Liver (tissue), 3 donors: ENCODE measurements at regions not wholly inside any gene's neighbourhood (a gene's known extent, or its start where the extent isn't known, plus 50 kb on each side); places are given as distances from the start of the nearest gene placed in this dataset.

ENCODE experiments used
- CTCF ChIP-seq: fragments of 150-350 bp; IDR thresholded peaks from 2 replicates; pipeline ENCODE4 v1.5.1; 2017; ENCODE audit warnings: improper control_type of control experiment, low read depth, low read length; ENCODE audit not compliant: missing input control
- FOXA1 ChIP-seq: IDR thresholded peaks from 2 replicates; pipeline ENCODE4 v1.6.1; 2016; ENCODE audit warnings: antibody characterized with exemption
- JUND ChIP-seq, 2 donors: IDR thresholded peaks; 2 replicates each; pipeline ENCODE4 v1.6.1; 2016; ENCODE audit warnings: antibody characterized with exemption in 2 of 2
- RAD21 ChIP-seq, 2 donors: IDR thresholded peaks; 2 replicates each; pipeline ENCODE4 v1.6.1; 2016; ENCODE audit warnings: antibody characterized with exemption in 2 of 2, mild to moderate bottlenecking in 2 of 2
- RXRA ChIP-seq, 2 donors: IDR thresholded peaks; 2 replicates each; pipeline ENCODE4 v1.6.1; 2017 to 2018; ENCODE audit warnings: antibody characterized with exemption in 2 of 2, mild to moderate bottlenecking in 1 of 2
- SP1 ChIP-seq: IDR thresholded peaks from 2 replicates; pipeline ENCODE4 v1.6.1; 2018; ENCODE audit warnings: antibody characterized with exemption, mild to moderate bottlenecking
- TAF1 ChIP-seq: conservative IDR thresholded peaks from 2 replicates; pipeline ENCODE4 v1.6.1; 2016; ENCODE audit warnings: antibody characterized with exemption, mild to moderate bottlenecking
- TF ChIP-seq, protein P1 (sequence below): IDR thresholded peaks from 2 replicates; pipeline ENCODE4 v1.6.1; 2016; ENCODE audit warnings: antibody characterized with exemption, mild to moderate bottlenecking
- TF ChIP-seq, protein P2 (sequence below): IDR thresholded peaks from 2 replicates; pipeline ENCODE4 v1.6.1; 2016; ENCODE audit warnings: antibody characterized with exemption
- TF ChIP-seq, protein P3 (sequence below): IDR thresholded peaks from 2 replicates; pipeline ENCODE4 v1.6.1; 2016; ENCODE audit warnings: antibody characterized with exemption
- donor health status: healthy.
- donor health status: healthy.

DNA sequence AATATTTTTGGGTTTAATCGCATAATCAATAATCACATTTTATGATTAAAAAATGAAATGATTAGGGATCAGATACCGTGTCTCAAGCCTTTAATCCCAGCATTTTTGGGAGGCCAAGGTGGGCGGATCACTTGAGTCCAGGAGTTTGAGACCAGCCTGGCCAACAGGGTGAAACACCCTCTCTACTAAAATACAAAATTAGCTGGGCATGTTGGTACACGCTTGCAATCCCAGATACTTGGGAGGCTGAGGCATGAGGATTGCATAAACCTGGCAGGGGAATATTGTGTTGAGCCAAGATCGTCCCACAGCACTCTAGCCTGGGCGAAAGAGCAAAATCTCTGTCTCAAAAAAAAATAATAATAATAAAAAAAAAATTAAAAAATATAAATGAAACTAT is 1581.4 kb downstream of the KCNT2 start:
- no peak for TF ChIP-seq CTCF
- no peak for TF ChIP-seq RAD21 (IDR thresholded peaks at IDR 0.05)
- TF ChIP-seq, protein P1, sequence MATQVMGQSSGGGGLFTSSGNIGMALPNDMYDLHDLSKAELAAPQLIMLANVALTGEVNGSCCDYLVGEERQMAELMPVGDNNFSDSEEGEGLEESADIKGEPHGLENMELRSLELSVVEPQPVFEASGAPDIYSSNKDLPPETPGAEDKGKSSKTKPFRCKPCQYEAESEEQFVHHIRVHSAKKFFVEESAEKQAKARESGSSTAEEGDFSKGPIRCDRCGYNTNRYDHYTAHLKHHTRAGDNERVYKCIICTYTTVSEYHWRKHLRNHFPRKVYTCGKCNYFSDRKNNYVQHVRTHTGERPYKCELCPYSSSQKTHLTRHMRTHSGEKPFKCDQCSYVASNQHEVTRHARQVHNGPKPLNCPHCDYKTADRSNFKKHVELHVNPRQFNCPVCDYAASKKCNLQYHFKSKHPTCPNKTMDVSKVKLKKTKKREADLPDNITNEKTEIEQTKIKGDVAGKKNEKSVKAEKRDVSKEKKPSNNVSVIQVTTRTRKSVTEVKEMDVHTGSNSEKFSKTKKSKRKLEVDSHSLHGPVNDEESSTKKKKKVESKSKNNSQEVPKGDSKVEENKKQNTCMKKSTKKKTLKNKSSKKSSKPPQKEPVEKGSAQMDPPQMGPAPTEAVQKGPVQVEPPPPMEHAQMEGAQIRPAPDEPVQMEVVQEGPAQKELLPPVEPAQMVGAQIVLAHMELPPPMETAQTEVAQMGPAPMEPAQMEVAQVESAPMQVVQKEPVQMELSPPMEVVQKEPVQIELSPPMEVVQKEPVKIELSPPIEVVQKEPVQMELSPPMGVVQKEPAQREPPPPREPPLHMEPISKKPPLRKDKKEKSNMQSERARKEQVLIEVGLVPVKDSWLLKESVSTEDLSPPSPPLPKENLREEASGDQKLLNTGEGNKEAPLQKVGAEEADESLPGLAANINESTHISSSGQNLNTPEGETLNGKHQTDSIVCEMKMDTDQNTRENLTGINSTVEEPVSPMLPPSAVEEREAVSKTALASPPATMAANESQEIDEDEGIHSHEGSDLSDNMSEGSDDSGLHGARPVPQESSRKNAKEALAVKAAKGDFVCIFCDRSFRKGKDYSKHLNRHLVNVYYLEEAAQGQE = no peak
- no peak for TF ChIP-seq FOXA1
- TF ChIP-seq JUND (IDR thresholded peaks at IDR 0.05) = no peak
- no peak for TF ChIP-seq RXRA (IDR thresholded peaks at IDR 0.05)
- TF ChIP-seq, protein P2, sequence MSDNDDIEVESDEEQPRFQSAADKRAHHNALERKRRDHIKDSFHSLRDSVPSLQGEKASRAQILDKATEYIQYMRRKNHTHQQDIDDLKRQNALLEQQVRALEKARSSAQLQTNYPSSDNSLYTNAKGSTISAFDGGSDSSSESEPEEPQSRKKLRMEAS = no peak
- TF ChIP-seq SP1 = no peak
- TF ChIP-seq, protein P3, sequence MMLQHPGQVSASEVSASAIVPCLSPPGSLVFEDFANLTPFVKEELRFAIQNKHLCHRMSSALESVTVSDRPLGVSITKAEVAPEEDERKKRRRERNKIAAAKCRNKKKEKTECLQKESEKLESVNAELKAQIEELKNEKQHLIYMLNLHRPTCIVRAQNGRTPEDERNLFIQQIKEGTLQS = no peak
- no peak for TF ChIP-seq TAF1
